Limb (tissue), 2 donors: ENCODE measurements at regions not wholly inside any gene's neighbourhood (a gene's known extent, or its start where the extent isn't known, plus 50 kb on each side); places are given as distances from the start of the nearest gene placed in this dataset.
"Not testable (repeated sequence)": the region's sequence is repeated elsewhere in the genome, so short reads cannot be mapped to it uniquely, and the experiment has no call there.

Experiments used
- DNase-seq, 2 donors: peaks; one replicate each; pipeline ENCODE4 v3.0.0-alpha.2; 2016; ENCODE audit errors: extremely low spot score in 2 of 2

GRCh38 chr5:56763711-56764466 lies 51.5 kb upstream of the MAP3K1 start:
- no peak for DNase-seq

- DNase-seq, result no peak
Observed at GRCh38 chr5:56763182-56763581, 52.2 kb upstream of the MAP3K1 start.

- DNase-seq, result no peak
Observed at GRCh38 chr5:56761151-56761885, 54.0 kb upstream of the MAP3K1 start.

GRCh38 chr5:56760723-56761122 lies 54.6 kb upstream of the MAP3K1 start:
- DNase-seq, result no peak

GRCh38 chr5:56759521-56760216 lies 55.7 kb upstream of the MAP3K1 start:
- no peak for DNase-seq

GRCh38 chr5:56757077-56757476 lies 58.3 kb upstream of the MAP3K1 start:
- no peak for DNase-seq

GRCh38 chr5:56755036-56755555 lies 60.3 kb upstream of the MAP3K1 start:
- no peak for DNase-seq

- DNase-seq, result not testable (repeated sequence)
Observed at GRCh38 chr5:56753588-56753987, 61.8 kb upstream of the MAP3K1 start.

GRCh38 chr5:56751572-56752313 lies 63.6 kb upstream of the MAP3K1 start:
- DNase-seq, result no peak

- DNase-seq, result no peak
Observed at GRCh38 chr5:56749842-56750241, 65.5 kb upstream of the MAP3K1 start.

GRCh38 chr5:56746553-56747339 lies 68.6 kb upstream of the MAP3K1 start:
- no peak for DNase-seq

GRCh38 chr5:56745864-56746263 lies 69.5 kb upstream of the MAP3K1 start:
- no peak for DNase-seq

GRCh38 chr5:56740868-56741267 lies 74.5 kb upstream of the MAP3K1 start:
- no peak for DNase-seq

GRCh38 chr5:56739990-56740389 lies 75.4 kb upstream of the MAP3K1 start:
- DNase-seq, result no peak

- DNase-seq, result no peak
Observed at GRCh38 chr5:56737951-56738606, 77.3 kb upstream of the MAP3K1 start.

- no peak for DNase-seq
Observed at GRCh38 chr5:56737002-56737621, 78.2 kb upstream of the MAP3K1 start.

- no peak for DNase-seq
Observed at GRCh38 chr5:56735849-56736641, 79.3 kb upstream of the MAP3K1 start.

GRCh38 chr5:56734091-56734694 lies 81.2 kb upstream of the MAP3K1 start:
- DNase-seq, result no peak
